ENCODE measurements at regions not wholly inside any gene's neighbourhood (a gene's known extent, or its start where the extent isn't known, plus 50 kb on each side); places are given as distances from the start of the nearest gene placed in this dataset.

- H3K36me3 ChIP-seq (ENCODE audit: control insufficient read depth, insufficient read depth, low read length) = no peaks in the 10 kb centered on the region
- no peaks in the 10 kb centered on the region for H3K27me3 ChIP-seq (ENCODE audit: control insufficient read depth, insufficient read depth, low read length)
- DNase-seq (ENCODE audit: low read depth) = no peak
- no peak overlapping the region for H3K4me3 ChIP-seq (ENCODE audit: low read depth, low read length)
- ChIA-PET CTCF (no interaction called here), POLR2A (no interaction called here)
- TF ChIP-seq CTCF (IDR thresholded peaks at IDR 0.05; ENCODE audit: insufficient read depth, low read depth, low read length) = no peak
These were observed 128.3 kb downstream of the URI1 start for GRCh38 chr19:30070198-30070967.

DNA sequence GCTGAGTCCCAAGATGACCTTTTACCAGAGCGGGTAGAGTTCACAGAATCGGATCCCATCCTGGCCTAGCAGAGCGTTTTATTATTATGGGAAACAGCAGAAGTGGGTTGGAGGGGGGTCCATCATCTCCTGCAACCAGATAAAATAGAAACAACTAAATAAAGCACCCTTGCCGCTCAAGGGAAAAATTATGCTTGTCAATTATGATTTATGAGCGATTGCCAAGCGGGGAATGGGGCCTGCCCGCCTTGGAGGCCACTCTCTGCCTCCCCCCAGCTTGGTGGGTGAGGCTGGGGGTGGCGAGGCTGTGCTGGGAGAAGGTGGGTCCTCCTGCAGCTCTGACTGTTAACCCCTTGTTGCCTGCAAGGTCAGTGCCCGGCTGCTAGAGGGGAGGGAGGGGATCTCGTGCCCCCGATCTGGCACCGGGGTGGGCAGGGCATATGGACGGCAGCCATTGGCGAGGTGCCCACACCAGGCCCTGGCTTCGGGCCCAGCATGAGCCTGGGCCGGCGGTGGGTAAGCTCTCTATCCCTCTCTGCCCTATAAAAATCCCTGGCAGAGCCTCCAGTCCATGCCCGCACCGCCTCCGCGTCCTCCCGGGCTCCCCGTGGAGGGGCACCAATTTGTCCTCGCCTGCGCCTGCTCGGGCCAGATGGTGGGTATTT, 129.1 kb downstream of the URI1 start:
- Histone ChIP-seq H3K27me3 (ENCODE audit: control insufficient read depth, insufficient read depth, low read length) (no peaks in the 10 kb centered on the region), H3K36me3 (ENCODE audit: control insufficient read depth, insufficient read depth, low read length) (no peaks in the 10 kb centered on the region), H3K4me3 (ENCODE audit: low read depth, low read length) (no peak overlapping the region)
- ChIA-PET CTCF (no interaction called here), POLR2A (no interaction called here)
- no peak for TF ChIP-seq CTCF (IDR thresholded peaks at IDR 0.05; ENCODE audit: insufficient read depth, low read depth, low read length)
- no peak for DNase-seq (ENCODE audit: low read depth)

DNA sequence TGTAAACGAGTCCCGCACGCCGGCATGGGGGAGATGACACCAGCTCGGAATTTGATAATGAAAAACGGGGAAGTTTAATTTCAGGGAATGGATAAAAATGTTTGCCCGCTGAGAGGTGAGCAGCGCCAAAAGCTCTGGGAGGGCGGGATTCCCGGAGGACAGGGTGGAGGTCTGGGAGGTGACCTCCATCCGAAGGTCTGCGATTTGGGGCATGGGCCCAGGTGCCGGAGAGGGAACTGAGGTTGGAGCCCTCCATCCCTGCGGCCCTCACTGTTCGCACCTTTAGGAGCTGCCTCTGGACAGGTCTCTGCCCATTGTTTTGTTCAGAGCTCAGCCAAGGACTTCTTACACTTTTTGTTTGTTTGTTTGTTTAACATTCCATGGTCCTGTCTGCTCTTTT, 129.8 kb downstream of the URI1 start:
- H3K4me3 ChIP-seq (ENCODE audit: low read depth, low read length) = no peak overlapping the region
- no peaks in the 10 kb centered on the region for H3K36me3 ChIP-seq (ENCODE audit: control insufficient read depth, insufficient read depth, low read length)
- no peak for DNase-seq (ENCODE audit: low read depth)
- H3K27me3 ChIP-seq (ENCODE audit: control insufficient read depth, insufficient read depth, low read length) = no peaks in the 10 kb centered on the region
- POLR2A ChIA-PET = no interaction called here
- CTCF ChIA-PET = interaction anchor here (0.9 kb wide), 1 partner anchor 61 kb away, joined by 5 read pairs; no protein-coding TSS in a partner anchor
- TF ChIP-seq CTCF (IDR thresholded peaks at IDR 0.05; ENCODE audit: insufficient read depth, low read depth, low read length) = no peak

- CTCF ChIA-PET = no interaction called here
- POLR2A ChIA-PET = interaction anchor here (0.6 kb wide), 1 partner anchor 22 kb away, joined by 3 read pairs; no protein-coding TSS in a partner anchor
- Histone ChIP-seq H3K4me3 (ENCODE audit: low read depth, low read length) (no peak overlapping the region), H3K36me3 (ENCODE audit: control insufficient read depth, insufficient read depth, low read length) (no peaks in the 10 kb centered on the region), H3K27me3 (ENCODE audit: control insufficient read depth, insufficient read depth, low read length) (no peaks in the 10 kb centered on the region)
- no peak for DNase-seq (ENCODE audit: low read depth)
- no peak for TF ChIP-seq CTCF (IDR thresholded peaks at IDR 0.05; ENCODE audit: insufficient read depth, low read depth, low read length)
These were observed 131.3 kb downstream of the URI1 start for GRCh38 chr19:30073152-30074000.

DNA sequence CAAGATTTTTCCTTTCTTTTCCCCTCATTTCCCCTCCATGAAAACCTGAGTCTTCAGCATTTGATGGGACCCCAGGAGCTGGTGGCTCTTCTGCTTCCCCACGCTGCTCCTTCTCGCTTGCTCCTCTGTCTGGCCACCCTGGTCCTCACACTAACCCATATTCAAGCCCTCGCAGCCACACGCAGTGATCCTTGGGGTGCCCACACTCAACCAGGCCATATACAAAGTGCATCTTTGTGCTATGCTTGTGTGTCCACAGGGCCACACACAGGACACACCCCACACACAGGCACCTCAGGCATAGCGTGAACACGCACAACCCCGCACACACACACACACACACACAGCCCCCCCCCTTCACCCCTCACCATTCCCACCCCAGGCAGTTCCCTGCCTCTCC, 132.1 kb downstream of the URI1 start:
- TF ChIP-seq CTCF (IDR thresholded peaks at IDR 0.05; ENCODE audit: insufficient read depth, low read depth, low read length) = no peak
- Histone ChIP-seq H3K36me3 (ENCODE audit: control insufficient read depth, insufficient read depth, low read length) (no peaks in the 10 kb centered on the region), H3K27me3 (ENCODE audit: control insufficient read depth, insufficient read depth, low read length) (no peaks in the 10 kb centered on the region), H3K4me3 (ENCODE audit: low read depth, low read length) (no peak overlapping the region)
- no peak for DNase-seq (ENCODE audit: low read depth)
- ChIA-PET CTCF (no interaction called here), POLR2A (no interaction called here)
